ENCODE measurements at regions not wholly inside any gene's neighbourhood (a gene's known extent, or its start where the extent isn't known, plus 50 kb on each side); places are given as distances from the start of the nearest gene placed in this dataset.

- no peak for DNase-seq (ENCODE audit: low read depth in 4 of 4, low spot score in 3 of 4)
These were observed 352.2 kb downstream of the ZNF521 start for GRCh38 chr18:24999650-25000267.

DNA sequence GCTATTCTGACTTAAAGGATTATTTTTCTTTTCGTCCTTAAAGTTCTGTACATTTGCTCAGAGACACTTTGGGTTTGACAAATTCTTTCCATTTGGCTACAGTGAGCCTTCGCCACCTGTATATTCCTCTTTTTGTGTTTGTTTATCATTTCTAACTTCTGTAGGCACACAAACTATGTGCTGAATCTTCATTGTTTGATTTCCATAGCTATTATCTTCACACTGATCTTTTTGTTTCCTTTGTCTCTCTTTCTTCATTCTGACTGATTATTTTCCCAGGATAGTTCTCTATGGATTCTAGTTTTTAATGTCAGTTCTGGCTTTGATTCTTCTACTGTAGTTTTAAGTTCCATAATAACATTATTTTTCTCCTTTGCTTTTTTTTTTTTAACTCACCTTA, 350.2 kb downstream of the ZNF521 start:
- no peak for DNase-seq (ENCODE audit: low read depth in 4 of 4, low spot score in 3 of 4)

DNA sequence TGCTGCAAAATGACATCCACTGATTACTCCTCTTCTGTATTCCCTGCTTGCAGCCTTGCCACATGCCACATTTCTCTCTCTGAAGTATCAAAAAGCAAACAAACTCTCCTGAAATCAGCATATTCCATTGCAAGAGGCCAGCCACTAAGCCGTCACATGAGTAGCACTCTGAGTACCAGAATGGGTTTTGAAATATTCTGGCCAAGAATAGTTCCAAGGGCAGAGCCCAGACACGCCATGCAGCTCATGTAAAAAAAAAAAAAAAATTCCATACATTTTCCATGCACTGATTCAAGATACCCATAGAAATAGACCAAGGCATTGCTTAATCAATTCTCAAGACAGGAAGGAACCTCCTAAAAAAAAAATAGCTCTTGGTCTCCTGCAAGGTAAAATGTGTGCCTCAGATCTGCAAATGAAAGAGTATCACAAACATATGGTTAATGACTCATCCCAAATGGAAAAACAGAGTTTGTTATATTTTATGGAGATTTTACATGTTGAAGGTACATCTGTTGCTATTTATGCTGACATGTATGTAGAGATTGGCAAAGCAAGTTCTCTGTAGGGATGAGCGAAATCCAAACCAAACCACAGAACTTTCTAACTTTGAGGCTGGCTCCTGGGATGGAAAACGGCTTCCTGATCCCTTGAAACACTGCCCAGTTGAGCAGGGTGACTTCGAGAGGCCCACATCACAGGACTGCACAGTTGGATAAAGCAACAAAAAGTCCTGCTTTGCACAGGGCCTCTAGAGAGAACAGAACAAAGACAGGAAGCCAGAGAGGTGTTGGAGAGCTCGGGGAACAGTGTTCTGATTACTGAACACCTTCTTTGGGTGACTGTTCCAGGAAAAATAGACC, 346.2 kb downstream of the ZNF521 start:
- DNase-seq (ENCODE audit: low read depth in 4 of 4, low spot score in 3 of 4): no peak

- DNase-seq (ENCODE audit: low read depth in 4 of 4, low spot score in 3 of 4): no peak
These were observed 341.2 kb downstream of the ZNF521 start for GRCh38 chr18:25010623-25011374.
